ENCODE measurements at regions not wholly inside any gene's neighbourhood (a gene's known extent, or its start where the extent isn't known, plus 50 kb on each side); places are given as distances from the start of the nearest gene placed in this dataset.
"Not testable (repeated sequence)": the region's sequence is repeated elsewhere in the genome, so short reads cannot be mapped to it uniquely, and the experiment has no call there.

DNA sequence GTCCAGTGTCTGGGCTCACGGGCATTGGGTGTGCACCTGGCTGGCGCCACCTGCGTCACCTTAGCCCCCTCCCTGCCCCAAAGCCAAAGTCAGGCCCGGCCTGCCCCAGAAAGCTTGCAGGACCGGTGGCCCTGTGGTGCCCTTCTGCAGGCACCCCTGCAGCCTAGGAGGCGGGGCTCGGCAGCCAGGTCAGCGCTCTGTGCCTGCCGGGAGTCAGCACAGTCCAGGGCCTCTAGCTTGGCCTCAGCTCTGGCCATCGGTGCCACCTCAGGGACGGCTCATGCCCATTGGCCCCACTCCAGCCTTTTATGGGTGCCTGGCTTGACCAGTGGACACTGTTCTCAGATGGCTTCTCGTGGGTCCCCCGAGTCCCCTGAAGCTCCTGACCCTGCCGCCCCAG is 118.5 kb downstream of the TMEM121 start:
- H3K36me3 ChIP-seq; DNase-seq (ENCODE audit: low spot score in 2 of 2); H3K9me3 ChIP-seq; H3K27ac ChIP-seq; H3K4me3 ChIP-seq; H3K4me1 ChIP-seq; H3K27me3 ChIP-seq: not testable (repeated sequence)
- no CpG with 5 or more reads among the region's 14 CpGs for WGBS

GRCh38 chr14:105645389-105645788 is 119.0 kb downstream of the TMEM121 start:
- WGBS: no CpG with 5 or more reads among the region's 6 CpGs
- not testable (repeated sequence) for H3K4me1 ChIP-seq; DNase-seq (ENCODE audit: low spot score in 2 of 2); H3K9me3 ChIP-seq; H3K4me3 ChIP-seq; H3K27ac ChIP-seq; H3K36me3 ChIP-seq; H3K27me3 ChIP-seq

DNA sequence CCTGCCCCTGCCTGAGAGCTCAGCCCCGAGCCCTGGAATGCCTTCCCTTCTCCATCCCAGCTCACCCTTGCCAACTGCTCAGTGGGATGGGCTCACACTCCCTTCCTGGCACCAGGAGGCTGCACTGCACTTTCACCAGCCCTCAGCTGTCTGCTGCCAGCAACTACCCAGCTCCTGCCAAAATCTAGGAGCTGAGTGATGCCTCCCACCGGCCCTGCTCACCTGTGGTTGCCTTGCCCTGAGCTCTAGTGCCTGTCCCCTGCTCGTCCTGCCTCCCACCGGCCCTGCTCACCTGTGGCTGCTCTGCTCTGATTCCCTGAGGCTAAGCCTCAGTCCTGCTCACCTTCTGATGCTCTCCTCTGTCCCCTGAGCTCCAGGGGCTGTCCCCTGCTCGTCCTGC is 119.8 kb downstream of the TMEM121 start:
- Histone ChIP-seq H3K36me3 (no peaks in the 10 kb centered on the region), H3K4me3 (no peak overlapping the region), H3K27ac (no peak overlapping the region), H3K27me3 (peaks cover 4% of the 10 kb centered on the region), H3K9me3 (no peaks in the 10 kb centered on the region), H3K4me1 (no peaks in the 10 kb centered on the region)
- no peak for DNase-seq (ENCODE audit: low spot score in 2 of 2)
- 41% methylated on average over 4 of the region's 5 CpGs for WGBS
- TF ChIP-seq, protein P1, sequence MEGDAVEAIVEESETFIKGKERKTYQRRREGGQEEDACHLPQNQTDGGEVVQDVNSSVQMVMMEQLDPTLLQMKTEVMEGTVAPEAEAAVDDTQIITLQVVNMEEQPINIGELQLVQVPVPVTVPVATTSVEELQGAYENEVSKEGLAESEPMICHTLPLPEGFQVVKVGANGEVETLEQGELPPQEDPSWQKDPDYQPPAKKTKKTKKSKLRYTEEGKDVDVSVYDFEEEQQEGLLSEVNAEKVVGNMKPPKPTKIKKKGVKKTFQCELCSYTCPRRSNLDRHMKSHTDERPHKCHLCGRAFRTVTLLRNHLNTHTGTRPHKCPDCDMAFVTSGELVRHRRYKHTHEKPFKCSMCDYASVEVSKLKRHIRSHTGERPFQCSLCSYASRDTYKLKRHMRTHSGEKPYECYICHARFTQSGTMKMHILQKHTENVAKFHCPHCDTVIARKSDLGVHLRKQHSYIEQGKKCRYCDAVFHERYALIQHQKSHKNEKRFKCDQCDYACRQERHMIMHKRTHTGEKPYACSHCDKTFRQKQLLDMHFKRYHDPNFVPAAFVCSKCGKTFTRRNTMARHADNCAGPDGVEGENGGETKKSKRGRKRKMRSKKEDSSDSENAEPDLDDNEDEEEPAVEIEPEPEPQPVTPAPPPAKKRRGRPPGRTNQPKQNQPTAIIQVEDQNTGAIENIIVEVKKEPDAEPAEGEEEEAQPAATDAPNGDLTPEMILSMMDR (IDR thresholded peaks at IDR 0.05): no peak
- no peak for TF ChIP-seq POLR2A (IDR thresholded peaks at IDR 0.05)
- no peak for TF ChIP-seq POLR2AphosphoS5 (IDR thresholded peaks at IDR 0.05)
- no peak for TF ChIP-seq EP300 (IDR thresholded peaks at IDR 0.05)

- H3K27ac ChIP-seq; H3K36me3 ChIP-seq; H3K4me3 ChIP-seq; H3K9me3 ChIP-seq; DNase-seq (ENCODE audit: low spot score in 2 of 2); H3K4me1 ChIP-seq; H3K27me3 ChIP-seq: not testable (repeated sequence)
- 73% methylated on average over 7 of the region's 7 CpGs for WGBS
These were observed 120.4 kb downstream of the TMEM121 start for GRCh38 chr14:105646711-105647281.

DNA sequence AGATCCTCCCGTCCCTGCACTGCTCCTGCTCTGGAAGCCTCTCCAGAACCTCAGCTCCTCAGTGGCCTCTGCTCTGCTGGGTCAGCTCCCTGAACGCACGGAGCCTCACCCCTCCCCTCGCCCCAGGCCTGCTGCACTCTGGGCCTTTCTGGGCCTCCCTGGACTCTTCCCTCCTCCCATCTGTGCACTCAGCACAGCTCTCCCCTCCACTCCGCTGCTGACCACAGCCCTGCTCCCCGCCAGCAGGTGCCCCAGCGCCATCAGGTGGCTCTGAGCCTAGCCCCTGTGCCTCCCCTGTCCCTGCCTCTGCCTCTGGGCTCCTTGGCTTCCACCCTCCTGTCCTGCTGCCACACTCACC is 121.0 kb downstream of the TMEM121 start:
- 69% methylated on average over 7 of the region's 7 CpGs for WGBS
- not testable (repeated sequence) for H3K9me3 ChIP-seq; H3K4me1 ChIP-seq; DNase-seq (ENCODE audit: low spot score in 2 of 2); H3K36me3 ChIP-seq; H3K27ac ChIP-seq; H3K4me3 ChIP-seq; H3K27me3 ChIP-seq

DNA sequence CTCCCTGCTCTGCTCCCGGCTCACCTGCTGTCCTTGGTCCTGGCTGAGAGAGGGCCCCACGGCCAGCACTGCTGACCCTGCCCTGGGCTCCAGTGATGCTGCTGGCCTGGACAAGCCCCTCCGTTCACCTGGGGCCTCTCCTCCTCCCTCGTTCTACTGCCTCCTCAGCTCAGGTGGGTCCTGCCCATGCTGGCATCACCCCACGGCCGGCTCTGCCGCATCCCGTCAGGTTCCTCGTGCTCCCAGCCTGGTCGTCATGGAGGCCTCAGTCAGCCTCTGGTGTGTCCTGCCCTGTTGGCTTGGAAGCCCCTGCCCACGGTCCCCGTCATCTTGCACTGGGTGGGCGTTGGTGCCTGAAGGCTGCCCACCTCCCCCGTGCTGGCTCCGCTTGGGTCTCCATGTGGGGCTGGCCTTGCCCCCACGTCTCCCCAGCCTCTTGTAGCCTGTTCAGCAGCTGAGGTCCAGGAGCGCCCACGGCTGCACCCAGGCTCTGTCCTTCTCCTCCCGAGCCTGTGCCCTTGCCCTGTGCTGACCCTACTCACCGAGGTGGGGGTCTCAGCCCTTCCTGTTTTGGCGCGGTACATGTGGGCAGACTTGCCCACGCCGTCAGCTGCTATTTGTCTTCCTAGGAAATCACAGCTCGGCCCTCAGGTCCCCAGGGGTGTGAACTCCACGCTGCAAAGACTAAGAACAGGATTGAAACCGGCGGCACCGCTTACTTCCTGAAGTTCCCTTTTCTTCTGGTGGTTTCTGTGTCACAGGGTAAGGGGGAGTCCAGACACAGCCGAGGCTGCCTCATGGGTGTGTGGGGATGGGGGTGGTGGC is 121.6 kb downstream of the TMEM121 start:
- H3K9me3 ChIP-seq: no peaks in the 10 kb centered on the region
- no peak for DNase-seq (ENCODE audit: low spot score in 2 of 2)
- H3K4me3 ChIP-seq: no peak overlapping the region
- TF ChIP-seq POLR2A (IDR thresholded peaks at IDR 0.05): no peak
- TF ChIP-seq, protein P1 (IDR thresholded peaks at IDR 0.05): no peak
- TF ChIP-seq POLR2AphosphoS5 (IDR thresholded peaks at IDR 0.05): no peak
- TF ChIP-seq EP300 (IDR thresholded peaks at IDR 0.05): no peak
- H3K36me3 ChIP-seq: no peaks in the 10 kb centered on the region
- H3K27me3 ChIP-seq: peaks cover 4% of the 10 kb centered on the region
- H3K4me1 ChIP-seq: no peaks in the 10 kb centered on the region
- WGBS: 78% methylated on average over 26 of the region's 30 CpGs
- H3K27ac ChIP-seq: no peak overlapping the region

DNA sequence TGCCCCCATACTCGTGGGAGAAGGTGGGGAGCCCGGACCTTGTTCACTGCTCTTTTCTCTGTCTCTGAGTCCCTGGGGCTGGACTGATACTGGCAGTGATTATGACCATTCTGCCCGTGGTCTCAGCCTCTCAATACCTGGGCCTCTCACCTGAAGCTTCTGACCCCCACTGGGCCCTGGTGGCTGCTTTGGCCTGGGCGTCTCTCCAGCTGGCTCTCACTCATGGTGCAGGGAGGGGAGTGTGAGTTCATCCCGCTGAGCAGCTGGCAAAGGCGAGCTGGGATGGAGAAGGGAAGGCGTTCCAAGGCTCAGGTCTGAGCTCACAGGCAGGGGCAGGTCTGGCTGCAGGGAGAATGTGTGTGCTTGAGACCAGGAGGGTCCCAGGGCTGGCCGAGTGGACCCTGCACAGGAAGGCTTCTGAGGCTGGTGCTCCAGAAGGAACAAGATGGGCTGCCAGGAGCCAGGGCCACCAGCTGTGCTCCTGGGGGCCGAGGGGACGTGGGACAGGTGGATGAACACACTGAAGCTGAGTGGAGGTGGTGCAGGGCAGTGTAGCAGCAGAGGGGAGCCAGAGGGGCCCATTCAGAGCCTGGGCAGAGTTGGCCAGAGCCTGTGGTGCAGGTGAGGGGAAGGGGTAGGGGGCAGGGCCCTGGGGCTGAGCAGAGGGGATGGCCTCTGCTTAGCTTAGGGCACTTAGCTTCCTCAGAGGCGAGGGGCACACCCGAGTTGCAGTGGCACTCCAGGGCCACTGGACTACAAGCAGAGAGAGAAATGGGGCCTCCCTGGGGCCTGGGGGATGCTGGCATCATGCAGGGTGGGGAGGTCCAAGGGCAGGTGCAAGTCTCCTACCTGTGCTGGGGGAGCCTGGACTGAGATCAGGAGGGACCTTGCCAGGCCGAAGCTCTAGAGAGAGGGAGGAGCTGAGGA is 122.5 kb downstream of the TMEM121 start:
- H3K27ac ChIP-seq; H3K9me3 ChIP-seq; H3K4me3 ChIP-seq; H3K27me3 ChIP-seq; H3K4me1 ChIP-seq; DNase-seq (ENCODE audit: low spot score in 2 of 2); H3K36me3 ChIP-seq: not testable (repeated sequence)
- WGBS: 83% methylated on average over 8 of the region's 13 CpGs

DNA sequence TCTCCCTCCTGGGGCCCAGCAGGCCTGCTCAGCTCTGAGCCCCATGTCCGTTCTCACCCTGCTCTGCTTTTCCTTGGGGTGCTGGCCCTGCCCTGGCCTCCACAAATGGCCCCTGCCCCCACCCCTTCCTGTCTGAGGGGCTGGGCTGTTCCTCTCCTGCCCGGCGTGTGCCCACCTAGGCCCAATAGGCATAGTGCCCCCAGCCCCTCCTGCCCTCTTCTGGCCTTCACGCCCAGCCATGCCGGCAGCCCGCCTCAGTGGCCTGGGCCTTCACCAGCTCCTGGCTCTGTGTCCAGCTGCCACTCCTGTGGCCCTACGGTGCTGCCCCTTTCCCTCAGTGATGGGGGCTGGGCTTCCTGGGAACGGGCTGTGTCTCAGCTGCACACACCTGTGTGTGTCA is 125.9 kb downstream of the TMEM121 start:
- not testable (repeated sequence) for H3K9me3 ChIP-seq; H3K4me1 ChIP-seq; H3K27ac ChIP-seq; DNase-seq (ENCODE audit: low spot score in 2 of 2); H3K4me3 ChIP-seq; H3K27me3 ChIP-seq; H3K36me3 ChIP-seq
- WGBS: no CpG with 5 or more reads among the region's 8 CpGs

GRCh38 chr14:105653921-105654320 is 127.5 kb downstream of the TMEM121 start:
- not testable (repeated sequence) for H3K27me3 ChIP-seq; DNase-seq (ENCODE audit: low spot score in 2 of 2); H3K9me3 ChIP-seq; H3K36me3 ChIP-seq; H3K4me3 ChIP-seq; H3K4me1 ChIP-seq; H3K27ac ChIP-seq
- 76% methylated on average over 8 of the region's 9 CpGs for WGBS

DNA sequence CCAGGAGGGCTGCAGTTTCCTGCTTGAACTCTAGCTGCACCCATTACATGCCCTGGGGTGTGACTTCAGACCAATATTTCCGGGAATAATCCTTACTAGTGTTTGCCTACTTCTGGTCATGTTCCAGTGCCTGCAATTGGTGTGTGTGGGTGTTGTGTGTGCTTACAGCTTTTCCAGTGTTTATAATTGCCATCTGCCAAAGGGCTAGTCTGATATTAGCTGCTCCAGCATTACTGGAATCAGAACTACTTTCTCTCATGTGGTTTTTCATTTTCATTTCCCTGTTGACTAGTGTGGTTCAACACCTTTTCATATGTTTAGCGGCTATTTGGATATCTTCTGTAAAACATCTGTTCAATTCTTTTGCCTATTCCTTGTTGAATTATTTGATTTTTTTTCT is 132.9 kb downstream of the TMEM121 start:
- DNase-seq (ENCODE audit: low spot score in 2 of 2); H3K36me3 ChIP-seq; H3K27ac ChIP-seq; H3K27me3 ChIP-seq; H3K4me1 ChIP-seq; H3K4me3 ChIP-seq; H3K9me3 ChIP-seq: not testable (repeated sequence)
- 70% methylated on average over 2 of the region's 2 CpGs for WGBS
